ENCODE measurements at regions not wholly inside any gene's neighbourhood (a gene's known extent, or its start where the extent isn't known, plus 50 kb on each side); places are given as distances from the start of the nearest gene placed in this dataset.
"Not testable (repeated sequence)": the region's sequence is repeated elsewhere in the genome, so short reads cannot be mapped to it uniquely, and the experiment has no call there.

- DNase-seq: no peak
- TF ChIP-seq GATA1 (IDR thresholded peaks at IDR 0.05; ENCODE audit: low read depth, low read length) (no peak), POLR2A (IDR thresholded peaks at IDR 0.05; ENCODE audit: low read length) (no peak)
Observed at GRCh38 chrX:55142206-55142918, 53.5 kb downstream of the PAGE2 start.

- TF ChIP-seq GATA1 (IDR thresholded peaks at IDR 0.05; ENCODE audit: low read depth, low read length): no peak
- no peak for TF ChIP-seq POLR2A (IDR thresholded peaks at IDR 0.05; ENCODE audit: low read length)
- no peak for DNase-seq
Observed at GRCh38 chrX:55142919-55143310, 54.1 kb downstream of the PAGE2 start.

GRCh38 chrX:55143621-55144020 lies 54.8 kb downstream of the PAGE2 start:
- no peak for TF ChIP-seq POLR2A (IDR thresholded peaks at IDR 0.05; ENCODE audit: low read length)
- no peak for TF ChIP-seq GATA1 (IDR thresholded peaks at IDR 0.05; ENCODE audit: low read depth, low read length)

GRCh38 chrX:55144697-55145096 lies 55.9 kb downstream of the PAGE2 start:
- DNase-seq: no peak
- TF ChIP-seq GATA1 (IDR thresholded peaks at IDR 0.05; ENCODE audit: low read depth, low read length): no peak
- TF ChIP-seq POLR2A (IDR thresholded peaks at IDR 0.05; ENCODE audit: low read length): no peak

More at GRCh38 chrX:55143621-55144020, 54.8 kb downstream of the PAGE2 start:
- no peak for DNase-seq

- DNase-seq: peak; percentile 4 to 52
- no peak for TF ChIP-seq GATA1 (IDR thresholded peaks at IDR 0.05; ENCODE audit: low read depth, low read length)
- TF ChIP-seq POLR2A (IDR thresholded peaks at IDR 0.05; ENCODE audit: low read length): no peak
Observed at GRCh38 chrX:55149242-55149641, 60.4 kb downstream of the PAGE2 start.

GRCh38 chrX:55151199-55151598 lies 62.4 kb downstream of the PAGE2 start:
- DNase-seq: no peak
- TF ChIP-seq POLR2A (IDR thresholded peaks at IDR 0.05; ENCODE audit: low read length) (no peak), GATA1 (IDR thresholded peaks at IDR 0.05; ENCODE audit: low read depth, low read length) (no peak)

- TF ChIP-seq POLR2A (IDR thresholded peaks at IDR 0.05; ENCODE audit: low read length) (no peak), GATA1 (IDR thresholded peaks at IDR 0.05; ENCODE audit: low read depth, low read length) (no peak)
- DNase-seq: peak; percentile 12 to 20
Observed at GRCh38 chrX:55159551-55159950, 60.6 kb upstream of the PAGE5 start.

- no peak for TF ChIP-seq GATA1 (IDR thresholded peaks at IDR 0.05; ENCODE audit: low read depth, low read length)
- TF ChIP-seq POLR2A (IDR thresholded peaks at IDR 0.05; ENCODE audit: low read length): peak; percentile 79
Observed at GRCh38 chrX:55160685-55161552, 59.2 kb upstream of the PAGE5 start.

GRCh38 chrX:55161581-55161980 lies 58.6 kb upstream of the PAGE5 start:
- DNase-seq: no peak
- TF ChIP-seq POLR2A (IDR thresholded peaks at IDR 0.05; ENCODE audit: low read length) (no peak), GATA1 (IDR thresholded peaks at IDR 0.05; ENCODE audit: low read depth, low read length) (no peak)

More at GRCh38 chrX:55160685-55161552, 59.2 kb upstream of the PAGE5 start:
- DNase-seq: peak; percentile 93 to 94

- no peak for DNase-seq
- TF ChIP-seq POLR2A (IDR thresholded peaks at IDR 0.05; ENCODE audit: low read length): no peak
- TF ChIP-seq GATA1 (IDR thresholded peaks at IDR 0.05; ENCODE audit: low read depth, low read length): no peak
Observed at GRCh38 chrX:55163171-55163570, 57.0 kb upstream of the PAGE5 start.

GRCh38 chrX:55165026-55165425 lies 55.1 kb upstream of the PAGE5 start:
- DNase-seq: not testable (repeated sequence)

GRCh38 chrX:55167124-55167803 lies 52.9 kb upstream of the PAGE5 start:
- TF ChIP-seq POLR2A (IDR thresholded peaks at IDR 0.05; ENCODE audit: low read length) (no peak), GATA1 (IDR thresholded peaks at IDR 0.05; ENCODE audit: low read depth, low read length) (no peak)
- no peak for DNase-seq

GRCh38 chrX:55167901-55168300 lies 52.2 kb upstream of the PAGE5 start:
- no peak for DNase-seq
- TF ChIP-seq POLR2A (IDR thresholded peaks at IDR 0.05; ENCODE audit: low read length): no peak
- TF ChIP-seq GATA1 (IDR thresholded peaks at IDR 0.05; ENCODE audit: low read depth, low read length): no peak

GRCh38 chrX:55169782-55170181 lies 50.4 kb upstream of the PAGE5 start:
- TF ChIP-seq GATA1 (IDR thresholded peaks at IDR 0.05; ENCODE audit: low read depth, low read length): no peak
- TF ChIP-seq POLR2A (IDR thresholded peaks at IDR 0.05; ENCODE audit: low read length): no peak
- no peak for DNase-seq

All from erythroblast (primary cell).